ENCODE measurements at regions not wholly inside any gene's neighbourhood (a gene's known extent, or its start where the extent isn't known, plus 50 kb on each side); places are given as distances from the start of the nearest gene placed in this dataset.

GRCh38 chr5:106876665-106877194 is 794.0 kb downstream of the EFNA5 start:
- Histone ChIP-seq H3K23ac (ENCODE audit: low read depth, low read length) (no peak overlapping the region), H3K4me1 (ENCODE audit: control insufficient read depth, insufficient read depth, low read length) (no peaks in the 10 kb centered on the region), H3K4me2 (ENCODE audit: low read depth, low read length) (no peak overlapping the region), H2AK5ac (ENCODE audit: low read depth, low read length) (no peak overlapping the region), H2BK120ac (ENCODE audit: low read depth, low read length) (no peak overlapping the region), H2AFZ (replicated peaks; ENCODE audit: low read length, poor library complexity) (no peak overlapping the region), H3K4me3 (ENCODE audit: insufficient read depth, low read depth, low read length) (no peak overlapping the region), H3K36me3 (ENCODE audit: control insufficient read depth, insufficient read depth, low read length) (no peaks in the 10 kb centered on the region), H3K9ac (ENCODE audit: low read depth, low read length) (no peak overlapping the region), H4K91ac (ENCODE audit: insufficient read depth, low read depth, low read length) (no peak overlapping the region), H4K20me1 (ENCODE audit: insufficient read depth, low read length) (no peaks in the 10 kb centered on the region), H2BK5ac (ENCODE audit: low read depth, low read length, poor library complexity, severe bottlenecking) (no peak overlapping the region), H3K79me1 (ENCODE audit: low read depth in 1 of 2, low read length in 2 of 2) (no peaks in the 10 kb centered on the region), H3K4ac (ENCODE audit: low read depth, low read length) (no peak overlapping the region), H2AK9ac (replicated peaks; ENCODE audit: low read depth, low read length, poor library complexity) (no peak overlapping the region), H3K14ac (replicated peaks; ENCODE audit: low read depth, low read length) (no peak overlapping the region), H3K9me1 (ENCODE audit: insufficient read depth, low read length) (no peaks in the 10 kb centered on the region), H4K5ac (ENCODE audit: low read depth, low read length) (no peak overlapping the region), H3K27me3 (ENCODE audit: control insufficient read depth, insufficient read depth, low read length) (no peaks in the 10 kb centered on the region), H3K9me3 (ENCODE audit: control insufficient read depth, insufficient read depth, low read length) (no peaks in the 10 kb centered on the region), H3K56ac (ENCODE audit: extremely low read depth, insufficient read depth, low read length) (no peak overlapping the region), H3K18ac (ENCODE audit: low read depth, low read length) (no peak overlapping the region), H3K27ac (ENCODE audit: insufficient read depth, low read length) (no peak overlapping the region), H4K8ac (ENCODE audit: low read depth in 2 of 2, low read length in 2 of 2) (no peak overlapping the region), H2BK15ac (ENCODE audit: low read depth, low read length) (no peak overlapping the region), H2BK20ac (ENCODE audit: low read depth, low read length) (no peak overlapping the region)
- dilution Hi-C loops (cut with HindIII; ENCODE audit: low sequenced_read_pairs, unreplicated experiment) (no loop called here), in situ Hi-C loops (cut with MboI; ENCODE audit: low sequenced_read_pairs) (no loop called here), intact Hi-C loops (cut with micrococcal nuclease) (loop anchor here (5.0 kb wide), 2 partner anchors 609 to 796 kb away; partner anchors contain the start of gene EFNA5)
- no CpG with 5 or more reads among the region's 7 CpGs for WGBS, 2 experiments (ENCODE audit: extremely low coverage in 2 of 2, insufficient read length in 1 of 2)
- BruUV-seq (replicated peaks), result no TSS peak
- no peak for ATAC-seq (ENCODE audit: low read depth)
- DNase-seq, result no peak
- ChIA-PET POLR2A (ENCODE audit: unreplicated experiment) (no interaction called here), CTCF (interaction anchor here (1.2 kb wide), 1 partner anchor 17 kb away, joined by 3 read pairs; no protein-coding TSS in a partner anchor)
- TF ChIP-seq CTCF (conservative IDR thresholded peaks at IDR 0.05; ENCODE audit: low read depth, low read length) (no peak), RCOR1 (IDR thresholded peaks at IDR 0.05; ENCODE audit: insufficient replicate concordance, low read length) (no peak), MXI1 (IDR thresholded peaks at IDR 0.05; ENCODE audit: borderline replicate concordance, low read depth, low read length) (no peak), CHD1 (IDR thresholded peaks at IDR 0.05; ENCODE audit: low read depth, low read length) (no peak), SMC3 (IDR thresholded peaks at IDR 0.05; ENCODE audit: low read depth, low read length) (no peak), RAD21 (IDR thresholded peaks at IDR 0.05; ENCODE audit: low read length) (no peak), RFX5 (IDR thresholded peaks at IDR 0.05; ENCODE audit: low read depth, low read length) (no peak), FOS (IDR thresholded peaks at IDR 0.05; ENCODE audit: low read depth, low read length) (no peak), MAFK (IDR thresholded peaks at IDR 0.05; ENCODE audit: low read depth, low read length) (no peak), BHLHE40 (IDR thresholded peaks at IDR 0.05; ENCODE audit: low read depth, low read length) (no peak), CEBPB (IDR thresholded peaks at IDR 0.05; ENCODE audit: low read depth, low read length) (no peak), POLR2A (IDR thresholded peaks at IDR 0.05; ENCODE audit: low read depth, low read length) (no peak), MAZ (IDR thresholded peaks at IDR 0.05; ENCODE audit: borderline replicate concordance, low read depth, low read length) (no peak), ELK1 (IDR thresholded peaks at IDR 0.05; ENCODE audit: borderline replicate concordance, low read depth, low read length) (no peak), NFE2L2 (IDR thresholded peaks at IDR 0.05; ENCODE audit: low read depth, low read length) (no peak), USF2 (IDR thresholded peaks at IDR 0.05; ENCODE audit: low read depth, low read length) (no peak)

Data from IMR-90 (cell line).